H9 (cell line): ENCODE measurements at regions not wholly inside any gene's neighbourhood (a gene's known extent, or its start where the extent isn't known, plus 50 kb on each side); places are given as distances from the start of the nearest gene placed in this dataset.
A peak's percentile ranks its signal among the peaks of the same experiment; 100 is the strongest.

Experiments used
- DNase-seq: peaks from one replicate; pipeline ENCODE4 v3.0.0-alpha.2; 2017
- H2AFZ ChIP-seq: one replicate; pipeline ENCODE4 v1.6.1; 2013; ENCODE audit warnings: mild to moderate bottlenecking, low read length, control low read depth, moderate library complexity
- H2AK5ac ChIP-seq: 2 replicates; pipeline ENCODE4 v1.6.1; 2013; ENCODE audit warnings: low read length, control low read depth, mixed read lengths; ENCODE audit not compliant: insufficient read length
- H2BK120ac ChIP-seq: one replicate; pipeline ENCODE4 v1.6.1; 2013; ENCODE audit warnings: low read depth, mild to moderate bottlenecking, low read length, control low read depth, inconsistent platforms; ENCODE audit not compliant: poor library complexity, severe bottlenecking
- H2BK12ac ChIP-seq: 2 replicates; pipeline ENCODE4 v1.6.1; 2013; ENCODE audit warnings: low read length, control low read depth, mixed read lengths, low read depth; ENCODE audit not compliant: insufficient read length
- H2BK15ac ChIP-seq: 2 replicates; pipeline ENCODE4 v1.6.1; 2013; ENCODE audit warnings: low read depth, low read length, control low read depth
- H2BK20ac ChIP-seq: one replicate; pipeline ENCODE4 v1.6.1; 2013; ENCODE audit warnings: low read depth, mild to moderate bottlenecking, low read length, control low read depth, inconsistent platforms; ENCODE audit not compliant: poor library complexity, severe bottlenecking
- H2BK5ac ChIP-seq: 2 replicates; pipeline ENCODE4 v1.6.1; 2013; ENCODE audit warnings: low read length, control low read depth, mixed read lengths; ENCODE audit not compliant: insufficient read length
- H3K14ac ChIP-seq: 2 replicates; pipeline ENCODE4 v1.6.1; 2013; ENCODE audit warnings: low read length, control low read depth; ENCODE audit not compliant: insufficient read depth
- H3K18ac ChIP-seq: 2 replicates; pipeline ENCODE4 v1.6.1; 2013; ENCODE audit warnings: low read depth, mild to moderate bottlenecking, mixed read lengths, low read length, control low read depth; ENCODE audit not compliant: insufficient read length
- H3K23ac ChIP-seq: 2 replicates; pipeline ENCODE4 v1.6.1; 2013; ENCODE audit warnings: low read length, control low read depth, mixed read lengths, low read depth; ENCODE audit not compliant: insufficient read length
- H3K23me2 ChIP-seq: 2 replicates; pipeline ENCODE4 v1.6.1; 2013; ENCODE audit warnings: low read depth, mild to moderate bottlenecking, mixed read lengths, low read length, control low read depth; ENCODE audit not compliant: insufficient read length, poor library complexity, severe bottlenecking
- H3K27ac ChIP-seq: 2 replicates; pipeline ENCODE4 v1.5.1; 2013; ENCODE audit warnings: low read length, control low read depth, mixed read lengths, low read depth; ENCODE audit not compliant: insufficient read length
- H3K27me3 ChIP-seq: 2 replicates; pipeline ENCODE4 v1.6.1; 2013; ENCODE audit warnings: low read length, control low read depth, inconsistent platforms; ENCODE audit not compliant: insufficient read depth
- H3K4ac ChIP-seq: 2 replicates; pipeline ENCODE4 v1.6.1; 2013; ENCODE audit warnings: low read depth, mild to moderate bottlenecking, control low read depth, inconsistent platforms, low read length, moderate library complexity
- H3K4me1 ChIP-seq: 2 replicates; pipeline ENCODE4 v1.6.1; 2013; ENCODE audit warnings: low read length, control low read depth, inconsistent platforms; ENCODE audit not compliant: insufficient read depth
- H3K4me2 ChIP-seq: 2 replicates; pipeline ENCODE4 v1.6.1; 2013; ENCODE audit warnings: low read length, control low read depth, mixed read lengths; ENCODE audit not compliant: insufficient read length, insufficient read depth
- H3K56ac ChIP-seq: 2 replicates; pipeline ENCODE4 v1.6.1; 2013; ENCODE audit warnings: low read depth, mild to moderate bottlenecking, mixed read lengths, low read length, control low read depth; ENCODE audit not compliant: insufficient read length
- H3K79me1 ChIP-seq: 2 replicates; pipeline ENCODE4 v1.6.1; 2013; ENCODE audit warnings: low read depth, mild to moderate bottlenecking, moderate library complexity, low read length, control low read depth, inconsistent platforms; ENCODE audit not compliant: insufficient read depth, poor library complexity, severe bottlenecking
- H3K79me2 ChIP-seq: 2 replicates; pipeline ENCODE4 v1.6.1; 2013; ENCODE audit warnings: low read length, control low read depth, inconsistent platforms; ENCODE audit not compliant: insufficient read depth
- H3K9ac ChIP-seq: 2 replicates; pipeline ENCODE4 v1.6.1; 2013; ENCODE audit warnings: low read length, control low read depth, mixed read lengths; ENCODE audit not compliant: insufficient read length; ENCODE audit errors: extremely low read depth
- H3K9me3 ChIP-seq: one replicate; pipeline ENCODE4 v1.6.1; 2013; ENCODE audit warnings: low read depth, low read length, inconsistent platforms; ENCODE audit not compliant: control insufficient read depth
- H3T11ph ChIP-seq: one replicate; pipeline ENCODE4 v1.6.1; 2013; ENCODE audit warnings: mild to moderate bottlenecking, low read length, control low read depth, inconsistent platforms
- H4K20me1 ChIP-seq: one replicate; pipeline ENCODE4 v1.6.1; 2013; ENCODE audit not compliant: control insufficient read depth, insufficient read length, insufficient read depth
- H4K5ac ChIP-seq: 2 replicates; pipeline ENCODE4 v1.6.1; 2013; ENCODE audit warnings: low read depth, mild to moderate bottlenecking, mixed read lengths, low read length, control low read depth; ENCODE audit not compliant: insufficient read length
- H4K8ac ChIP-seq: replicated peaks from 2 replicates; pipeline ENCODE4 v1.6.1; 2013; ENCODE audit warnings: low read length, control low read depth, mixed read lengths, low read depth; ENCODE audit not compliant: insufficient read length
- H4K91ac ChIP-seq: 2 replicates; pipeline ENCODE4 v1.6.1; 2013; ENCODE audit warnings: low read depth, mild to moderate bottlenecking, moderate library complexity, mixed read lengths, low read length, control low read depth; ENCODE audit not compliant: insufficient read length
- H3K27ac Mint-ChIP-seq, 3 experiments: 2 replicates in 2 of 3; 3 replicates in 1 of 3; pipeline ENCODE4 v1.8.0; 2020 to 2021; ENCODE audit warnings: mixed read lengths in 3 of 3, mild to moderate bottlenecking in 1 of 3, moderate library complexity in 1 of 3
- H3K27me3 Mint-ChIP-seq: 2 replicates; pipeline ENCODE4 v1.8.0; 2021; ENCODE audit warnings: low read depth, mild to moderate bottlenecking, moderate library complexity, mixed read lengths
- H3K36me3 Mint-ChIP-seq, 3 experiments: 2 replicates in 2 of 3; 3 replicates in 1 of 3; pipeline ENCODE4 v1.8.0; 2020 to 2021; ENCODE audit warnings: low read depth in 3 of 3, mixed read lengths in 3 of 3; ENCODE audit not compliant: insufficient read depth in 1 of 3
- H3K4me1 Mint-ChIP-seq, 2 experiments: 2 replicates each; pipeline ENCODE4 v1.8.0; 2020; ENCODE audit warnings: mixed read lengths in 2 of 2
- H3K4me3 Mint-ChIP-seq, 2 experiments: 2 replicates in 1 of 2; 3 replicates in 1 of 2; pipeline ENCODE4 v1.8.0; 2020 to 2021; ENCODE audit warnings: mild to moderate bottlenecking in 2 of 2, mixed read lengths in 2 of 2, moderate library complexity in 1 of 2
- H3K9me3 Mint-ChIP-seq, 2 experiments: 2 replicates in 1 of 2; 3 replicates in 1 of 2; pipeline ENCODE4 v1.8.0; 2020; ENCODE audit warnings: mild to moderate bottlenecking in 2 of 2, mixed read lengths in 2 of 2, moderate library complexity in 1 of 2
- WGBS: extraction: QIAGEN DNeasy Blood & Tissue Kit; methylation state at CpG from one replicate; pipeline ENCODE4 v1.1.7; 2013; ENCODE audit warnings: missing lambda C conversion rate, low lambda C conversion rate, mixed read lengths; ENCODE audit not compliant: insufficient read length; ENCODE audit errors: extremely low coverage; 5-methylcytosine and 5-hydroxymethylcytosine counted together
- TF ChIP-seq, protein P1 (sequence below): fragments of 200-600 bp; sonication (generic); conservative IDR thresholded peaks from 3 replicates; pipeline ENCODE4 v1.8.0; 2021; ENCODE audit warnings: antibody characterized with exemption, mild to moderate bottlenecking

DNA sequence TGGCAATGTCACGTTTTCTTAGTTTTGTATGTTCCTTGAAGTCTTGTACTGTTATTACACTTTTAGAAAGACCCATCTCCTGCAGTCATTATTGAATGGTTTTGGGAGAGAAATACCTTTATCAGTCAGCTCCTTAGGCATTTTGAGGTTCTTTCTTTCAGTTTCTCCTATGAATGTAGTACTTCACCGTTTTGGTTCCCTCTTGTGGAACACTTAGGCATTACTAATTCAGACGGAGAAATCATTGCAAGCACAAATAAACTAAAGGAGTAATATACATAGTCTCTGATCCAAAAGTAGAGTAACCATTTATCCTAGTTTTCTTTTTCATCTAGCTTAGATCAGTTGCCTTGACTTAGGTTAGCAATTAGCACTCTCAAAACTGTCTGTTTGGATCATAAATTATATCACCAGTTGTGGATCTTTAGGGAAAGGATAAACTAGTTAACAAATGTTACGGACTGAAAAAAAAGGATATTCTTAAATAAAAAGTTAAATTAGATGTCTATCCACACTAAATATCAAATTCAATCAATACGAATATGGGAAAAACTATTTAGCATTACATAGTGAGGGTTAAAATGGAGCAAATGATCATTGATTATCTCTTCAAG is 1538.3 kb upstream of the SEL1L start:
- DNase-seq = no peak
- H3K79me2 ChIP-seq = no peaks in the 10 kb centered on the region
- Mint-ChIP-seq H3K4me3 (no peak overlapping the region), H3K27ac (no peak overlapping the region), H3K27me3 (no peaks in the 10 kb centered on the region), H3K4me1 (peaks cover 3% of the 10 kb centered on the region in 2 experiments; a peak in 2 of 4 replicates), H3K36me3 (no peaks in the 10 kb centered on the region), H3K9me3 (no peaks in the 10 kb centered on the region; a peak in 1 of 5 replicates)
- no peak overlapping the region for H3T11ph ChIP-seq
- H3K4me2 ChIP-seq = no peak overlapping the region
- no peaks in the 10 kb centered on the region for H3K79me1 ChIP-seq
- no peak overlapping the region for H2AK5ac ChIP-seq
- no peak overlapping the region for H2BK120ac ChIP-seq
- H2AFZ ChIP-seq = no peak overlapping the region
- no peak overlapping the region for H3K27ac ChIP-seq
- H3K9me3 ChIP-seq = no peaks in the 10 kb centered on the region
- H3K18ac ChIP-seq = no peak overlapping the region
- H3K4ac ChIP-seq = no peak overlapping the region
- no peak overlapping the region for H2BK15ac ChIP-seq
- no peak overlapping the region for H4K91ac ChIP-seq
- TF ChIP-seq, protein P1, sequence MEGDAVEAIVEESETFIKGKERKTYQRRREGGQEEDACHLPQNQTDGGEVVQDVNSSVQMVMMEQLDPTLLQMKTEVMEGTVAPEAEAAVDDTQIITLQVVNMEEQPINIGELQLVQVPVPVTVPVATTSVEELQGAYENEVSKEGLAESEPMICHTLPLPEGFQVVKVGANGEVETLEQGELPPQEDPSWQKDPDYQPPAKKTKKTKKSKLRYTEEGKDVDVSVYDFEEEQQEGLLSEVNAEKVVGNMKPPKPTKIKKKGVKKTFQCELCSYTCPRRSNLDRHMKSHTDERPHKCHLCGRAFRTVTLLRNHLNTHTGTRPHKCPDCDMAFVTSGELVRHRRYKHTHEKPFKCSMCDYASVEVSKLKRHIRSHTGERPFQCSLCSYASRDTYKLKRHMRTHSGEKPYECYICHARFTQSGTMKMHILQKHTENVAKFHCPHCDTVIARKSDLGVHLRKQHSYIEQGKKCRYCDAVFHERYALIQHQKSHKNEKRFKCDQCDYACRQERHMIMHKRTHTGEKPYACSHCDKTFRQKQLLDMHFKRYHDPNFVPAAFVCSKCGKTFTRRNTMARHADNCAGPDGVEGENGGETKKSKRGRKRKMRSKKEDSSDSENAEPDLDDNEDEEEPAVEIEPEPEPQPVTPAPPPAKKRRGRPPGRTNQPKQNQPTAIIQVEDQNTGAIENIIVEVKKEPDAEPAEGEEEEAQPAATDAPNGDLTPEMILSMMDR = peak; percentile 74
- H3K27me3 ChIP-seq = no peaks in the 10 kb centered on the region
- no peak overlapping the region for H2BK20ac ChIP-seq
- no peak overlapping the region for H3K14ac ChIP-seq
- no peak overlapping the region for H3K56ac ChIP-seq
- WGBS = no CpG with 5 or more reads among the region's 5 CpGs
- no peak overlapping the region for H3K23ac ChIP-seq
- H3K9ac ChIP-seq = no peak overlapping the region
- H2BK12ac ChIP-seq = no peak overlapping the region
- no peaks in the 10 kb centered on the region for H3K23me2 ChIP-seq
- H4K5ac ChIP-seq = no peak overlapping the region
- no peak overlapping the region for H2BK5ac ChIP-seq
- H3K4me1 ChIP-seq = no peaks in the 10 kb centered on the region
- H4K8ac ChIP-seq = no peak overlapping the region
- no peaks in the 10 kb centered on the region for H4K20me1 ChIP-seq
